HG02840 (cell line): ENCODE measurements at regions not wholly inside any gene's neighbourhood (a gene's known extent, or its start where the extent isn't known, plus 50 kb on each side); places are given as distances from the start of the nearest gene placed in this dataset.
"Not testable (repeated sequence)": the region's sequence is repeated elsewhere in the genome, so short reads cannot be mapped to it uniquely, and the experiment has no call there.

Source experiments
- ATAC-seq: cut with Tn5 transposase; IDR thresholded peaks from one replicate; pipeline ENCODE4 v1.9.1; 2021; ENCODE audit warnings: mild to moderate bottlenecking, moderate library complexity, moderate number of reproducible peaks; ENCODE audit not compliant: unreplicated experiment, low FRiP score

- ATAC-seq = no peak
These were observed 247.1 kb upstream of the ARPP21 start for GRCh38 chr3:35392187-35392586.

GRCh38 chr3:35393901-35394799 lies 245.2 kb upstream of the ARPP21 start:
- no peak for ATAC-seq

- ATAC-seq = no peak
These were observed 244.4 kb upstream of the ARPP21 start for GRCh38 chr3:35394905-35395304.

DNA sequence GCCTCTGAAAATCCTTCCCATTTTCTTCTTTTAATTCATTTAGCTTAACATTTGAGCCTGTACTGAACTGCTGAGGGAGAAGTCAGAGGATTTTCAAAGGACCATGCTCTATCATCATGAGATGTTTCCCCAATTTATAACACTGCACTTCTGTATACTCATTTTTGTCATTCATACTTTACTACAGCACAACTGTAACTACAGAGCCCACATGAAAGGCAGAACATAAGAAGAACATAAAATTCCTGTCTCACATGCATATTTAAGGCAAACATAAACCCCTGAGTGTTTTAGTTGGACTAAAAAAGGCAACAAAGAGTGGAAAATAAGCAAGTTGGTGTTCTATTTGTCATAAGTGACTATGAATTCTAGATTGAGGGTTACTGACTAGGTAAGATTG lies 237.7 kb upstream of the ARPP21 start:
- ATAC-seq = no peak

- ATAC-seq = no peak
These were observed 234.8 kb upstream of the ARPP21 start for GRCh38 chr3:35404571-35404970.

GRCh38 chr3:35408882-35409281 lies 230.4 kb upstream of the ARPP21 start:
- ATAC-seq = no peak

DNA sequence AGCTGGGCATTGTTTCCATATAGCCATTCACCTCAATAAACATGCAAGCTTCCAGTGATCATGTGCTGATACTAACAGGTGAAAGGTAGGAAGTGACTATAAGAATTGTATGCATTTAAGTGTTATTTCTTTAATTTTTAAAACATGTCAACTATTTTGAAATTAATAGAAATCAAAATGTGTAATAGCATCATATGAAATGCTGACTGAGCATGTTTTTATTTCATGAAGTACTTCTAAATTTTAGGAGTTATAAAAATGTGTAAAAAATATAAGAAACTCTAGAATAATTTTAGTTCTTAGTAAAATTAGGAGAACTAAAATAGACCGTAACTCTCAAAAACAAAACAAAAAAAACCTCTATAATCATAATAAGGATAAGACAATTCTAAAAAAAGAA lies 229.3 kb upstream of the ARPP21 start:
- no peak for ATAC-seq

- no peak for ATAC-seq
These were observed 225.8 kb upstream of the ARPP21 start for GRCh38 chr3:35413483-35413882.

GRCh38 chr3:35417080-35417479 lies 222.2 kb upstream of the ARPP21 start:
- no peak for ATAC-seq

- ATAC-seq = no peak
These were observed 217.2 kb upstream of the ARPP21 start for GRCh38 chr3:35422101-35422500.

DNA sequence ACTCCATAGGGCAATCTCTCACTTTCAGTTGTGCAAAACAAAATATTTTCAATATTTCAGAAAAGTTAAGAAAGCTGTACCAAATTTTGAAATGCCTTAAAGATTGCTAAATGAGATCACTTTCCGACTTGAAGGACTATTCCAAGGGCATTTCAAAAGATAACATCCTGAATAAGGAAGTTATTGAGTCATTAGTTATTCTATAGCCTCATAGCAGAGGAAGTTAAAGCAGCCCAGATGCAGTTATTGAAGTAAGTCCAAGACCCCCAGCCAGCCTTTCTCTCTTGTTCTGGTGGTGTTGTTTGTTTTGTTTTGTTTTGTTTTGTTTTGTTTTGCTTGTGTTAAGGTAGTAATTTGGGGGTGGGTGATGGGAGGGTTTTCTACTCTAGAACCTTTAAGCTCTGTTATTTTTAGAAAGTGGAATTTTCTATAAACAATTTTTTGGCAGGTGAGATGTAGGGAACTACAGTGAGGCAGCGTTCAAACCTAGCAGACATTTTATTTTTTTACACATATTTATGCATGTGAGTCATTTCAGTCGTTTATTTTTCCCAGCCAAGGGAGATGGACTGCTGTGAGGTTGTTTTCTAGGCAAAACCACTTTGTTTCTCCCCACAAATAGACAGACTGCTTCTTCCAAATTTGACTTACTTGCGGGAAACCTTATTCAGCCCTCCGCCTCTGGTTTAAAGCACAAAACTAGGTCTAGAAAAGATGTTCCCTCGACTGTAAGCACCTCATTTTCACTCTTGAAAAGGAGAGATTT lies 216.3 kb upstream of the ARPP21 start:
- no peak for ATAC-seq

DNA sequence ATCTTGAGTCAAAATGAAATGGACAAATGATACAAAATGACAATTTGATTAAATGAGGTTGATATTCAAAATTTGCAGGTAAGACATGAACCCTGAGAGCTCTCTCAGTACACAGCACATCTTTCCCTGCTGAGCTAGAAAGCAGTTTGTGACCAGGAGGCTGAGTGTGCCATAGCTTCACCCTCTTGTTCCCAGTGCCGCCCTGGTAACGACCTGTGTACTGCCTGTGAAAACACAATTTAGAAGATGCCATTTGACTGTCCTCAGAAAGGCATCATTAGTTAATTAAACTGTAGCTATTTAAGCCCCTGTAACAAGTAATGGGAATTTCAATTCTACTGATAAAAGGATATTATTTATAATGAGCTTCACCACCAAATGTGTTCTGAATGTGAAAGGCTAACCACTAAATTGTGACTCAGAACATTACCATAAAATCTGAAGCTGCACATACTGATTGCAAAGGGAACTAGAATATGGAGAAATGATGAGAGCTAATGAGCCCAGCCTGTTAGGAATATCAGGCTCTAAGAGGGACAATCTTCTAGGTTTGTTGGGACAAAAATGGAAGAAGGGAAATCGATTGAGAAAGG lies 212.9 kb upstream of the ARPP21 start:
- ATAC-seq = no peak

DNA sequence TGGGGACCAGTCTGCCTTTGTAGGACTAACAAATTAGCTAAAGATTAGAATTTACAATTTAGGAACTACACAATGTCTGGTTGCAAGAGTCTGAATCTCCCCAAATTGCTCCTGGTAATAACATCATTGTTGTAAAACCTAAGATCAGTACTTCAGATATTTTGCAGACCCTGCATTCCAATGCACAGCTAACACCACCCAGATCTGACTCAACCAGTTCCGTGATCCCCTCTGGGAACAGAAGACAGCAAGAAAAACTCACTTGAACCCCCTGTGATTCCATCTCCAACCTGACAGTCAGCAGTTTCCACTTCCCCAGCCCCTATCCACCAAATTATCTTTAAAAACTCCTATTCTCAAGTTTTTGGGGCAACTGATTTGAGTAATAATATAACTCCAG lies 201.9 kb upstream of the ARPP21 start:
- no peak for ATAC-seq

GRCh38 chr3:35438101-35438500 lies 201.2 kb upstream of the ARPP21 start:
- ATAC-seq = no peak

DNA sequence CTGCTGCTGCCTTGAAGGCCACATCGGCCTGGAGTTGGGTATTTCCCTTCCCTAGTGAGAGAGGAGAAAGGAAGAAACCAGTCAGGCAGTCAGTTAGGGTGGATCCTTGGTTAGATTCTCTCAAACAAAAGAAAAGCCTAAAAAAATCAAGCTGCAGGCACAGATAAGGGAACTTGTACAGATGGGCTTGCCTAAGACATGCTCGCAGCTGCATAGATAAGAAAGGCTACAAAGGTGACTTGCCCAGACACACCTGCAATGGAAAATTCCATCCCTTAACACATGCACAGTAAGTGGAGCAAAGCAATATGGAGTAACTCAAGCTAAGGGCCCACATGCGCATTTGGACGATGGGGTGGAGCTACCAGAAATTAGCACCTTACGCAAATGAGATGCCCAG lies 199.7 kb upstream of the ARPP21 start:
- no peak for ATAC-seq

GRCh38 chr3:35440826-35441225 lies 198.5 kb upstream of the ARPP21 start:
- ATAC-seq = no peak

- ATAC-seq = no peak
These were observed 192.4 kb upstream of the ARPP21 start for GRCh38 chr3:35446896-35447295.

GRCh38 chr3:35448121-35448520 lies 191.2 kb upstream of the ARPP21 start:
- ATAC-seq = no peak

- ATAC-seq = no peak
These were observed 190.6 kb upstream of the ARPP21 start for GRCh38 chr3:35448681-35449080.

- ATAC-seq = not testable (repeated sequence)
These were observed 184.5 kb upstream of the ARPP21 start for GRCh38 chr3:35454819-35455218.

DNA sequence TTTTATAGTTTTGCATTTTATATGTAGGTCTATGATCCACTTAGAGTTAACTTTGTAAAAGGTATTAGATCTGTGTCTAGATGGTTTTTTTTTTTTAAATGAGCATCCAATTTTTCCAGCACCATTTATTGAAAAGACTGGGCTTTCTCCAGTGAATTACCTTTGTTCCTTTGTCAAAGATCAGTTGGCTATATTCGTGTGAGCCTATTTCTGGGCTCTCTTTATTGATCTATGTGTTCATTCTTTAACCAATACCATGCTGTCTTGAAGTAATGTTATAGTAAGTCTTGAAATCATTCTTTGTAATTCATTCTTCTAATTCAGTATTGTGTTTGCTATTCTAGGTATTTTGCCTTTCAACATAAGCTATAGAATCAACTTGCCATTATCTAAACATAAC lies 165.4 kb upstream of the ARPP21 start:
- ATAC-seq = no peak
